HEK293T (cell line): ENCODE measurements at regions not wholly inside any gene's neighbourhood (a gene's known extent, or its start where the extent isn't known, plus 50 kb on each side); places are given as distances from the start of the nearest gene placed in this dataset.

ENCODE experiments used
- CTCF ChIA-PET: fragments of 350-600 bp; formaldehyde crosslinking; extraction: SDS; loops from one replicate; lab custom pipeline; 2021; ENCODE audit warnings: antibody characterized with exemption, inconsistent platforms; lab: Yijun Ruan, JAX
- POLR2A ChIA-PET: fragments of 350-600 bp; formaldehyde crosslinking; extraction: SDS; loops from one replicate; lab custom pipeline; 2020; ENCODE audit warnings: antibody characterized with exemption, inconsistent platforms; lab: Yijun Ruan, JAX
- DNase-seq: peaks from one replicate; pipeline ENCODE4 v3.0.0; 2012; ENCODE audit warnings: mixed read lengths; ENCODE audit errors: extremely low spot score
- ARNT ChIP-seq: fragments of 450-650 bp; IDR thresholded peaks from 2 replicates; pipeline ENCODE4 v1.6.1; 2017; ENCODE audit warnings: mild to moderate bottlenecking
- BHLHE40 ChIP-seq: fragments of 450-650 bp; IDR thresholded peaks from 2 replicates; pipeline ENCODE4 v1.6.1; 2016; ENCODE audit warnings: mild to moderate bottlenecking, moderate library complexity, borderline replicate concordance
- CTBP1 ChIP-seq: fragments of 450-650 bp; IDR thresholded peaks from 2 replicates; pipeline ENCODE4 v1.6.1; 2016; ENCODE audit warnings: borderline replicate concordance
- ELF4 ChIP-seq: fragments of 450-650 bp; IDR thresholded peaks from 2 replicates; pipeline ENCODE4 v1.6.1; 2017; ENCODE audit warnings: antibody characterized with exemption
- FOXA1 ChIP-seq: fragments of 450-650 bp; IDR thresholded peaks from 2 replicates; pipeline ENCODE4 v1.6.1; 2016; ENCODE audit warnings: mild to moderate bottlenecking
- FOXK2 ChIP-seq: fragments of 450-650 bp; IDR thresholded peaks from 2 replicates; pipeline ENCODE4 v1.6.1; 2016; ENCODE audit warnings: mild to moderate bottlenecking
- FOXM1 ChIP-seq: fragments of 450-650 bp; IDR thresholded peaks from 2 replicates; pipeline ENCODE4 v1.6.1; 2017; ENCODE audit warnings: mild to moderate bottlenecking, borderline replicate concordance
- HDGF ChIP-seq: fragments of 450-650 bp; IDR thresholded peaks from 2 replicates; pipeline ENCODE4 v1.6.1; 2017; ENCODE audit warnings: antibody characterized with exemption, borderline replicate concordance
- L3MBTL2 ChIP-seq: fragments of 450-650 bp; conservative IDR thresholded peaks from 2 replicates; pipeline ENCODE4 v1.6.1; 2016; ENCODE audit warnings: mild to moderate bottlenecking
- LEF1 ChIP-seq: fragments of 450-650 bp; IDR thresholded peaks from 2 replicates; pipeline ENCODE4 v1.6.1; 2017; ENCODE audit warnings: mild to moderate bottlenecking, borderline replicate concordance
- NFRKB ChIP-seq: fragments of 450-650 bp; IDR thresholded peaks from 2 replicates; pipeline ENCODE4 v1.6.1; 2016; ENCODE audit warnings: mild to moderate bottlenecking, moderate library complexity
- PKNOX1 ChIP-seq: fragments of 450-650 bp; IDR thresholded peaks from 2 replicates; pipeline ENCODE4 v1.6.1; 2016
- SP1 ChIP-seq: fragments of 450-650 bp; IDR thresholded peaks from 2 replicates; pipeline ENCODE4 v1.6.1; 2017
- SUZ12 ChIP-seq: fragments of 450-650 bp; IDR thresholded peaks from 2 replicates; pipeline ENCODE4 v1.6.1; 2016; ENCODE audit warnings: mild to moderate bottlenecking
- TARDBP ChIP-seq: fragments of 450-650 bp; IDR thresholded peaks from 2 replicates; pipeline ENCODE4 v1.6.1; 2016
- ZNF384 ChIP-seq: fragments of 450-650 bp; IDR thresholded peaks from 2 replicates; pipeline ENCODE4 v1.6.1; 2016

- no peak for DNase-seq
- TF ChIP-seq PKNOX1 = no peak
- TF ChIP-seq SP1 = no peak
- no peak for TF ChIP-seq NFRKB
- no peak for TF ChIP-seq FOXK2
- TF ChIP-seq TARDBP = no peak
- no peak for TF ChIP-seq LEF1
- TF ChIP-seq FOXM1 = no peak
- no peak for TF ChIP-seq ZNF384
- no peak for TF ChIP-seq L3MBTL2
- no peak for TF ChIP-seq FOXA1
- TF ChIP-seq HDGF = no peak
- TF ChIP-seq SUZ12 = no peak
- TF ChIP-seq ELF4 = no peak
- no peak for TF ChIP-seq BHLHE40
- ChIA-PET CTCF (no interaction called here), POLR2A (no interaction called here)
These were observed 277.4 kb downstream of the BCL11B start for GRCh38 chr14:98994561-98994960.

- POLR2A ChIA-PET = no interaction called here
These were observed 274.3 kb downstream of the BCL11B start for GRCh38 chr14:98997526-98998205.

GRCh38 chr14:98999345-98999744, 272.7 kb downstream of the BCL11B start:
- ChIA-PET POLR2A (no interaction called here), CTCF (no interaction called here)
- TF ChIP-seq SUZ12 = no peak
- no peak for TF ChIP-seq CTBP1
- TF ChIP-seq LEF1 = no peak
- no peak for TF ChIP-seq NFRKB
- no peak for DNase-seq

More at GRCh38 chr14:98997526-98998205, 274.3 kb downstream of the BCL11B start:
- no peak for DNase-seq
- CTCF ChIA-PET = no interaction called here
- no peak for TF ChIP-seq FOXA1
- TF ChIP-seq L3MBTL2 = no peak
- TF ChIP-seq HDGF = no peak
- TF ChIP-seq CTBP1 = no peak
- no peak for TF ChIP-seq TARDBP
- no peak for TF ChIP-seq BHLHE40
- TF ChIP-seq SUZ12 = no peak
- no peak for TF ChIP-seq SP1
- no peak for TF ChIP-seq ZNF384
- TF ChIP-seq ELF4 = no peak
- TF ChIP-seq FOXM1 = no peak
- no peak for TF ChIP-seq FOXK2
- no peak for TF ChIP-seq LEF1
- TF ChIP-seq PKNOX1 = no peak
- no peak for TF ChIP-seq NFRKB

GRCh38 chr14:98999901-99000300, 272.1 kb downstream of the BCL11B start:
- CTCF ChIA-PET = no interaction called here
- no peak for DNase-seq
- TF ChIP-seq FOXM1 (no peak), PKNOX1 (no peak), SP1 (no peak), FOXA1 (no peak), ZNF384 (no peak), NFRKB (no peak), L3MBTL2 (no peak), ELF4 (no peak), TARDBP (no peak), SUZ12 (no peak), BHLHE40 (no peak), LEF1 (no peak), ARNT (no peak), FOXK2 (no peak)
- POLR2A ChIA-PET = no interaction called here

- CTCF ChIA-PET = no interaction called here
- POLR2A ChIA-PET = no interaction called here
- no peak for DNase-seq
- no peak for TF ChIP-seq PKNOX1
These were observed 270.8 kb downstream of the BCL11B start for GRCh38 chr14:99001241-99001640.

GRCh38 chr14:99003646-99004045, 268.4 kb downstream of the BCL11B start:
- no peak for DNase-seq
- ChIA-PET POLR2A (no interaction called here), CTCF (no interaction called here)
- TF ChIP-seq LEF1 = no peak

GRCh38 chr14:99004112-99004511, 267.9 kb downstream of the BCL11B start:
- TF ChIP-seq FOXA1 (no peak), L3MBTL2 (no peak), ARNT (no peak), HDGF (no peak), ELF4 (no peak), BHLHE40 (no peak), NFRKB (no peak), TARDBP (no peak), FOXM1 (no peak), ZNF384 (no peak), SP1 (no peak), LEF1 (no peak), PKNOX1 (no peak), FOXK2 (no peak), CTBP1 (no peak), SUZ12 (no peak)
- no peak for DNase-seq
- CTCF ChIA-PET = no interaction called here
- POLR2A ChIA-PET = no interaction called here
